HUES64 (cell line): ENCODE measurements at regions not wholly inside any gene's neighbourhood (a gene's known extent, or its start where the extent isn't known, plus 50 kb on each side); places are given as distances from the start of the nearest gene placed in this dataset.
A peak's percentile ranks its signal among the peaks of the same experiment; 100 is the strongest.

Experiments used
- H3K27ac ChIP-seq: 2 replicates; pipeline ENCODE4 v1.7.0; 2013; ENCODE audit warnings: low read depth, low read length, inconsistent platforms
- H3K27me3 ChIP-seq: 2 replicates; pipeline ENCODE4 v1.6.1; 2013; ENCODE audit warnings: mild to moderate bottlenecking, low read length; ENCODE audit not compliant: insufficient read depth
- H3K36me3 ChIP-seq: 2 replicates; pipeline ENCODE4 v1.6.1; 2013; ENCODE audit warnings: mild to moderate bottlenecking, low read length; ENCODE audit not compliant: insufficient read depth
- H3K4me1 ChIP-seq: 2 replicates; pipeline ENCODE4 v1.6.1; 2013; ENCODE audit warnings: mild to moderate bottlenecking, low read length, moderate library complexity; ENCODE audit not compliant: insufficient read depth
- H3K4me3 ChIP-seq: 2 replicates; pipeline ENCODE4 v1.5.1; 2013; ENCODE audit warnings: mild to moderate bottlenecking, low read length, moderate library complexity
- H3K9ac ChIP-seq: 2 replicates; pipeline ENCODE4 v1.6.1; 2013; ENCODE audit warnings: mild to moderate bottlenecking, low read depth, low read length
- H3K9me3 ChIP-seq: 2 replicates; pipeline ENCODE4 v1.6.1; 2013; ENCODE audit warnings: low read depth, low read length; ENCODE audit not compliant: insufficient read depth
- WGBS: fragments of 150-250, 120-280 bp; methylation state at CpG from one replicate; pipeline ENCODE4 v1.1.7; 2013; ENCODE audit warnings: missing lambda C conversion rate; 5-methylcytosine and 5-hydroxymethylcytosine counted together

DNA sequence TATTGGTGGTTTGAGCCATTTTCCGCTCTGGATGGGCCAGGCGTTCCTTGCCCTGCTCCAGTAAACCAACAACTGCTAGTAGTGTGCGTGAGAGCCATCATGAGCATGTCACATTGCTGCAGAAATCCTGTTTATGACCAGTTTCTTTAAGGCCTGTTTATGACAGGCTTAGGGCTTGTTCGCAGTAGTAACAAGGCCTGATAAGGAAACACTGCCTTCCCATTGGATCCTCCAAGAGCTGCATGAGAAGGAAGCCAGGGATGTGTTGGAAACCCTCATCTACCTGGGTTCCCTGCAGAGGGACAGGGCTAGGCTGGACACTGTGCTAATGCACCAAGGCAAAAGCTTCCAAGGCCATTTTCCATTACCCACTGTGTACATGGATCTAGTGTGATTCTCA, 153.9 kb downstream of the ZNF518B start:
- Histone ChIP-seq H3K27me3 (no peaks in the 10 kb centered on the region), H3K4me1 (peaks cover 19% of the 10 kb centered on the region), H3K36me3 (no peaks in the 10 kb centered on the region), H3K27ac (no peak overlapping the region), H3K9me3 (no peaks in the 10 kb centered on the region), H3K9ac (no peak overlapping the region), H3K4me3 (no peak overlapping the region)
- WGBS, result 94% methylated on average over 4 of the region's 4 CpGs

DNA sequence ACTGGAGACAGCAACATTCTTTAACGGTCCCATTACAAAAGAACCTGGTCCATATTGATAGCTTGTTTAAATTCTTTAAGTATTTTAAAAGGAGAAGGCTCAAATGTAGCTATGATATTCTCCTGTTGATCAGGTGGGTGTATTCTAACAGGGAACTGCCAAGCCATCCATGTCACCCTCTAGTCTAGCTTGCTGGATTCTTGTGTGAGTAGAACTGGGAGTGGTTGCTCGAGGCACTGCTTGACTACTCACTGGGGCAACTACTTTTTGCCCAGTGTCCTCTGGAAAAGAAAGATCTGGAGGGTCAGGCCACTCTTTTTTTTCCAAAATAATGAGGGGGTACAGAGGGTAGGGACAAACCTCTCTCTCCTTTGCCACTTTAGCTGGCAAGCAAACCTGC, 155.1 kb downstream of the ZNF518B start:
- Histone ChIP-seq H3K9ac (no peak overlapping the region), H3K27me3 (no peaks in the 10 kb centered on the region), H3K36me3 (no peaks in the 10 kb centered on the region), H3K9me3 (no peaks in the 10 kb centered on the region), H3K4me1 (peaks cover 25% of the 10 kb centered on the region), H3K4me3 (no peak overlapping the region), H3K27ac (no peak overlapping the region)
- 94% methylated on average over 2 of the region's 2 CpGs for WGBS

DNA sequence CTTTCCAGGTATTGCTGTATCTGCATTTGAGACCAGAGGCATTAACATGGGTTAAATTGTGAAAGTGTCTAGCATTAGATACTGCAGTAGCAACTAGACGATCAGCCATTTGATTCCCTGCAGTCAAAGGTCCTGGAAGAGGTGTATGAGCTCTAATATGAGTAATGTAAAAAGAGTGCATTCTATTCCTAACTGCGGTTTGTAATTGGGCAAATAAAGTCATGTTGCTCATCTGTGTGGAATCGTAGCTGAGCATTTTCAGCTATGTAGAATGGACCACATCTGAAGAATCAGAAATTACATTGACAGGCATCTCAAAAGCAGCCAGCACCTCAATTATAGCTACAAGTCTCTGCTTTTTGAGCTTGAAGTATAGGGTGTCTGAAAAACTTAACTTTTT, 157.6 kb downstream of the ZNF518B start:
- no peak overlapping the region for H3K27ac ChIP-seq
- H3K4me3 ChIP-seq, result no peak overlapping the region
- no peak overlapping the region for H3K9ac ChIP-seq
- WGBS, result 65% methylated on average over 3 of the region's 3 CpGs
- peaks cover 31% of the 10 kb centered on the region for H3K4me1 ChIP-seq
- no peaks in the 10 kb centered on the region for H3K9me3 ChIP-seq
- H3K27me3 ChIP-seq, result no peaks in the 10 kb centered on the region
- H3K36me3 ChIP-seq, result no peaks in the 10 kb centered on the region

GRCh38 chr4:10298681-10299080, 158.5 kb downstream of the ZNF518B start:
- H3K4me3 ChIP-seq, result no peak overlapping the region
- no peaks in the 10 kb centered on the region for H3K9me3 ChIP-seq
- peaks cover 31% of the 10 kb centered on the region for H3K4me1 ChIP-seq
- no peaks in the 10 kb centered on the region for H3K27me3 ChIP-seq
- H3K36me3 ChIP-seq, result no peaks in the 10 kb centered on the region
- no peak overlapping the region for H3K9ac ChIP-seq
- 95% methylated on average over 3 of the region's 3 CpGs for WGBS
- no peak overlapping the region for H3K27ac ChIP-seq

GRCh38 chr4:10296730-10297129, 160.5 kb downstream of the ZNF518B start:
- Histone ChIP-seq H3K36me3 (no peaks in the 10 kb centered on the region), H3K4me3 (no peak overlapping the region), H3K9me3 (no peaks in the 10 kb centered on the region), H3K27ac (no peak overlapping the region), H3K4me1 (peaks cover 31% of the 10 kb centered on the region), H3K9ac (peak overlapping the region; percentile 24; the same call in 1 of the 2 replicates), H3K27me3 (no peaks in the 10 kb centered on the region)
- 69% methylated on average over 3 of the region's 3 CpGs for WGBS

DNA sequence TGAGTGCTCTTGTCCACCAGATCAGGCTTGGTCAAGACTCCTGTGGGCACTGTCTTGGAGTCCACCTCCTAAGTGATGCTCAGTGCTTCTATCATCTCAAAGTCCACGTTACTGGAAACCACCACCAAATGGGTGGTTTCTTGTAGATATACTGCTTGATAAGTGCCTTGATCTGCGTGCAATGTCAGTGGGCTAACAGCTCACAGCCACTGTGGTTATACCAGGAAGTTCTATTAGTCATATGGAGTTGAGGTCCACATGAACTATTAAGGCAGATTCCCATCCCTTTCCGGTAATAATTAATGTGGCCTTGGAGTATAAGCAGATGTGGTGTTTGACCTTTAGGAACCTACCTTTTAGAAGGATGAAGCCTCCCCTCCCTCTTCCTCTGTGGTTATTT, 161.9 kb downstream of the ZNF518B start:
- no peaks in the 10 kb centered on the region for H3K27me3 ChIP-seq
- H3K36me3 ChIP-seq, result no peaks in the 10 kb centered on the region
- H3K9ac ChIP-seq, result no peak overlapping the region
- H3K4me3 ChIP-seq, result no peak overlapping the region
- 98% methylated on average over 3 of the region's 3 CpGs for WGBS
- H3K9me3 ChIP-seq, result no peaks in the 10 kb centered on the region
- no peak overlapping the region for H3K27ac ChIP-seq
- peaks cover 25% of the 10 kb centered on the region for H3K4me1 ChIP-seq

DNA sequence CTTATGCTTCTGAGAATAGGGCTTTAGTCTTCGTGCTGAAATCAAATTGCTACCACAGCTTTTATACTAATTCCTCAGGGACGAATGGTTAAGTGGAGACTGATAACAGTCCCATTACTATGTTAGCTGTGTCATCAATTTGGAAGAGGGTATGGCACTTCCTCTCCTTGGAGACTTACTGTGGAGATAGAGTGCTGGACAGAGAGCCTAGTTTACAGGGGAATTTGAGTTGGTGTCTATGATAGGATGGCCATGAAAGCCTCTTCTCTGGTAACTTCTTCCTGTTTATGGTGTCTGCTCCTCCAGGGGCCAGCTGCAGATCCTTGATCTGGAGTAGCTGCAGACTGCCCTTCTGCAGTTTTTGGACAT, 167.7 kb downstream of the ZNF518B start:
- no peaks in the 10 kb centered on the region for H3K9me3 ChIP-seq
- 84% methylated on average over 2 of the region's 2 CpGs for WGBS
- no peaks in the 10 kb centered on the region for H3K27me3 ChIP-seq
- H3K4me3 ChIP-seq, result no peak overlapping the region
- H3K27ac ChIP-seq, result no peak overlapping the region
- H3K9ac ChIP-seq, result no peak overlapping the region
- H3K4me1 ChIP-seq, result no peaks in the 10 kb centered on the region
- no peaks in the 10 kb centered on the region for H3K36me3 ChIP-seq

DNA sequence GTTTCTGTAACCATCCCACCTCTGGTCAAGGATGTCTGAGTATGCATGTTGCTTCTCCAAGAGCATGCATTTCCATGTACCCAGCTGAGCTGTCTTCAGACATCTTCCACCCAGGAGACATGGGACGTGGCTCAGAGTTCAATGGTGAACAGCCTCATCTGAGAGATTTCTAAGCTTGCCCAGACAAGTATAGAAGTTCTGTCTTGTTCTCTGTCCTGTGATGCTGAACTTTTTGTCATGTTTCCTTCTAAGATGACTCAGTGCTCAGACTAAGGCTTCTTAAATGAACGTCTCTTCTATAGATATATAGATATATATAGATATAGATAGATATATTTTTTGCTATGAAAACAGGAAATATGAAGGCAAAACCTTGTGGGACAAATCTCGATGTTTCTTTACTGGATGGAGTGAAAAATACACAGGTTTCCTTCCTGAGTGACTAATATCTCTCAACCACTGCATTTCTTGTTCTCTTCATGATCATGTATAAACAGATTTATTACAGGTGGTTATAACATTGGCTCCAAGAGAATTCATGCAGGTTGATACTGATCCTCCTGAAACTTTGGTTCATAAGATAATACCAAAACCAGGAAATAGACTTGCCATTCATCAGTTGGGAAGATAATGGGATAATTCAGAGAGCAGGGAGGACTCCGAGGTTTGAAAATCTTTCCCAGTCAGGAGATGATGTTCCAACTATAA, 168.2 kb downstream of the ZNF518B start:
- Histone ChIP-seq H3K9ac (no peak overlapping the region), H3K9me3 (no peaks in the 10 kb centered on the region), H3K27me3 (no peaks in the 10 kb centered on the region), H3K36me3 (no peaks in the 10 kb centered on the region), H3K4me3 (no peak overlapping the region), H3K27ac (no peak overlapping the region), H3K4me1 (no peaks in the 10 kb centered on the region)
- 94% methylated on average over 3 of the region's 4 CpGs for WGBS

GRCh38 chr4:10285028-10285427, 168.4 kb upstream of the WDR1 start:
- H3K4me1 ChIP-seq, result no peaks in the 10 kb centered on the region
- H3K4me3 ChIP-seq, result no peak overlapping the region
- no peaks in the 10 kb centered on the region for H3K36me3 ChIP-seq
- no peak overlapping the region for H3K9ac ChIP-seq
- H3K9me3 ChIP-seq, result no peaks in the 10 kb centered on the region
- 60% methylated on average over 3 of the region's 3 CpGs for WGBS
- no peak overlapping the region for H3K27ac ChIP-seq
- no peaks in the 10 kb centered on the region for H3K27me3 ChIP-seq

- H3K9ac ChIP-seq, result no peak overlapping the region
- no peaks in the 10 kb centered on the region for H3K27me3 ChIP-seq
- no peaks in the 10 kb centered on the region for H3K4me1 ChIP-seq
- H3K9me3 ChIP-seq, result no peaks in the 10 kb centered on the region
- WGBS, result 93% methylated on average over 1 of the region's 2 CpGs
- no peak overlapping the region for H3K4me3 ChIP-seq
- H3K36me3 ChIP-seq, result no peaks in the 10 kb centered on the region
- no peak overlapping the region for H3K27ac ChIP-seq
Measured at GRCh38 chr4:10283761-10284160, 167.2 kb upstream of the WDR1 start.

DNA sequence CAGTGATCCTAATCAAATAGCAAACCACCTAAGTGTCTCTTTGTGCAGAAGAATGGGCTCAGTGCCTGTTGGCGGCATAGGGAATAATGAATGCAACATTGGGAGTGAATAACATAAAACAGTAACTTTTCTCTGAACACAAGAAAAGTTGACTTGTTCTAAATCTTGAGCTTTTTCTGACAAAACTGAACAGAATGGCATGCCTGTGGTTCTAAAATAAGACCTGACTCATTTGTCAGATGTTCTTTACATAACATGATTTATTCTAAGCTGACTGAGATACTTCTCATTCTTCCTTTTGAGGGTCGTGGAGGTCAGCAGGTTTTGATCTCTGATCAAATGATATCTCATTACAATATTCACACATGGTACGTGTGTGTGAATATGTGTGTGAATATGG, 165.4 kb upstream of the WDR1 start:
- H3K9me3 ChIP-seq, result no peaks in the 10 kb centered on the region
- H3K36me3 ChIP-seq, result no peaks in the 10 kb centered on the region
- H3K9ac ChIP-seq, result no peak overlapping the region
- WGBS, result no CpG with 5 or more reads among the region's 3 CpGs
- H3K4me3 ChIP-seq, result no peak overlapping the region
- no peaks in the 10 kb centered on the region for H3K27me3 ChIP-seq
- no peaks in the 10 kb centered on the region for H3K4me1 ChIP-seq
- H3K27ac ChIP-seq, result no peak overlapping the region

DNA sequence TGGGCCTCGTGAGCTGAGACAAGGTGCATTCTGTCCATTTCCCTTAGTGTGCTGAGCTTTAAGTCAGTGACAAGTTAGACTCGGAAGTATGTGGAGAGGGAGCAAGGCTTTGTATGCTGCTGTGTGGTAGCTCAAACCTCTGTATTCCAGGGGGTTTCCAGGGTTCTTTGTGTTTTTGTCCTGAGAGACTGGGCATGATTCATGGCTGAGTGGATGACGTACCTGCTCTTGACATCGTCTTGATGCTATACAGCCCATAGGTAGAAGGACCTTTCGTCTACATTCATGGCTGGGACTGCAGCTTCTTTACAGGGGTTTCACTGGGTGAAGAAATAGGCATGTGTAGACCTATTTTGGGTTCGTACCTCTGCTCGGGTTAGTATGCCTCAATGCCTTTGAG, 162.7 kb upstream of the WDR1 start:
- no peaks in the 10 kb centered on the region for H3K36me3 ChIP-seq
- no peak overlapping the region for H3K9ac ChIP-seq
- whole genome bisulfite sequencing, result 93% methylated on average over 7 of the region's 7 CpGs
- no peaks in the 10 kb centered on the region for H3K27me3 ChIP-seq
- H3K27ac ChIP-seq, result no peak overlapping the region
- H3K4me1 ChIP-seq, result no peaks in the 10 kb centered on the region
- no peak overlapping the region for H3K4me3 ChIP-seq
- no peaks in the 10 kb centered on the region for H3K9me3 ChIP-seq
